IPS DF 6.9 (cell line): ENCODE measurements at regions not wholly inside any gene's neighbourhood (a gene's known extent, or its start where the extent isn't known, plus 50 kb on each side); places are given as distances from the start of the nearest gene placed in this dataset.

ENCODE experiments used
- DNase-seq: peaks from one replicate; pipeline ENCODE4 v3.0.0-alpha.2; 2013; ENCODE audit warnings: low read depth, low spot score
- H3K27ac ChIP-seq: one replicate; pipeline ENCODE4 v1.5.1; 2013; ENCODE audit warnings: low read length, control low read depth
- H3K27me3 ChIP-seq: 2 replicates; pipeline ENCODE4 v1.6.1; 2013; ENCODE audit warnings: mild to moderate bottlenecking, low read length; ENCODE audit not compliant: control insufficient read depth, insufficient read depth
- H3K36me3 ChIP-seq: 2 replicates; pipeline ENCODE4 v1.6.1; 2013; ENCODE audit warnings: low read length; ENCODE audit not compliant: control insufficient read depth, insufficient read depth
- H3K4me1 ChIP-seq: 2 replicates; pipeline ENCODE4 v1.6.1; 2013; ENCODE audit warnings: low read length; ENCODE audit not compliant: control insufficient read depth, insufficient read depth
- H3K4me3 ChIP-seq: 2 replicates; pipeline ENCODE4 v1.5.1; 2013; ENCODE audit warnings: mild to moderate bottlenecking, low read length
- H3K9me3 ChIP-seq: 2 replicates; pipeline ENCODE4 v1.6.1; 2013; ENCODE audit warnings: low read length, inconsistent platforms; ENCODE audit not compliant: control insufficient read depth, insufficient read depth
- WGBS: extraction: QIAGEN DNeasy Blood & Tissue Kit; methylation state at CpG from one replicate; pipeline ENCODE4 v1.1.7; 2013; ENCODE audit warnings: mixed read lengths, missing lambda C conversion rate; ENCODE audit not compliant: insufficient read length, insufficient coverage; 5-methylcytosine and 5-hydroxymethylcytosine counted together

- H3K9me3 ChIP-seq = no peaks in the 10 kb centered on the region
- DNase-seq = no peak
- H3K27me3 ChIP-seq = no peaks in the 10 kb centered on the region
- H3K4me1 ChIP-seq = no peaks in the 10 kb centered on the region
- H3K36me3 ChIP-seq = no peaks in the 10 kb centered on the region
- WGBS = no CpG with 5 or more reads among the region's 2 CpGs
- H3K27ac ChIP-seq = no peak overlapping the region
- H3K4me3 ChIP-seq = no peak overlapping the region
Observed at GRCh38 chr14:34181338-34181737, 230.5 kb upstream of the EGLN3 start.

GRCh38 chr14:34180869-34181268, 230.0 kb upstream of the EGLN3 start:
- H3K4me3 ChIP-seq = no peak overlapping the region
- no peak for DNase-seq
- H3K4me1 ChIP-seq = no peaks in the 10 kb centered on the region
- no peaks in the 10 kb centered on the region for H3K27me3 ChIP-seq
- no peaks in the 10 kb centered on the region for H3K9me3 ChIP-seq
- WGBS = no CpG with 5 or more reads among the region's 2 CpGs
- no peaks in the 10 kb centered on the region for H3K36me3 ChIP-seq
- H3K27ac ChIP-seq = no peak overlapping the region

- WGBS = no CpG with 5 or more reads among the region's 4 CpGs
- no peak overlapping the region for H3K4me3 ChIP-seq
- H3K36me3 ChIP-seq = no peaks in the 10 kb centered on the region
- no peaks in the 10 kb centered on the region for H3K9me3 ChIP-seq
- no peaks in the 10 kb centered on the region for H3K27me3 ChIP-seq
- H3K27ac ChIP-seq = no peak overlapping the region
- no peak for DNase-seq
- no peaks in the 10 kb centered on the region for H3K4me1 ChIP-seq
Observed at GRCh38 chr14:34180434-34180833, 229.6 kb upstream of the EGLN3 start.

GRCh38 chr14:34179727-34180126, 228.9 kb upstream of the EGLN3 start:
- Histone ChIP-seq H3K4me3 (no peak overlapping the region), H3K9me3 (no peaks in the 10 kb centered on the region), H3K4me1 (no peaks in the 10 kb centered on the region), H3K36me3 (no peaks in the 10 kb centered on the region), H3K27ac (no peak overlapping the region), H3K27me3 (no peaks in the 10 kb centered on the region)
- DNase-seq = no peak
- no CpG with 5 or more reads among the region's 1 CpG for WGBS

GRCh38 chr14:34177466-34177865, 226.6 kb upstream of the EGLN3 start:
- DNase-seq = no peak
- H3K4me1 ChIP-seq = no peaks in the 10 kb centered on the region
- H3K27me3 ChIP-seq = no peaks in the 10 kb centered on the region
- H3K9me3 ChIP-seq = no peaks in the 10 kb centered on the region
- H3K36me3 ChIP-seq = no peaks in the 10 kb centered on the region
- H3K27ac ChIP-seq = no peak overlapping the region
- H3K4me3 ChIP-seq = no peak overlapping the region
- no CpG with 5 or more reads among the region's 2 CpGs for WGBS

- no CpG with 5 or more reads among the region's 2 CpGs for WGBS
- DNase-seq = no peak
- H3K4me1 ChIP-seq = no peaks in the 10 kb centered on the region
- no peaks in the 10 kb centered on the region for H3K9me3 ChIP-seq
- no peaks in the 10 kb centered on the region for H3K36me3 ChIP-seq
- no peak overlapping the region for H3K4me3 ChIP-seq
- no peaks in the 10 kb centered on the region for H3K27me3 ChIP-seq
- H3K27ac ChIP-seq = no peak overlapping the region
Observed at GRCh38 chr14:34175574-34175973, 224.7 kb upstream of the EGLN3 start.

- H3K9me3 ChIP-seq = no peaks in the 10 kb centered on the region
- no peak for DNase-seq
- H3K27ac ChIP-seq = no peak overlapping the region
- no peaks in the 10 kb centered on the region for H3K4me1 ChIP-seq
- no peaks in the 10 kb centered on the region for H3K36me3 ChIP-seq
- WGBS = no CpG with 5 or more reads among the region's 3 CpGs
- no peaks in the 10 kb centered on the region for H3K27me3 ChIP-seq
- H3K4me3 ChIP-seq = no peak overlapping the region
Observed at GRCh38 chr14:34174973-34175372, 224.1 kb upstream of the EGLN3 start.

GRCh38 chr14:34173916-34174315, 223.0 kb upstream of the EGLN3 start:
- no CpG with 5 or more reads among the region's 3 CpGs for WGBS

GRCh38 chr14:34172550-34173368, 221.9 kb upstream of the EGLN3 start:
- Histone ChIP-seq H3K27me3 (no peaks in the 10 kb centered on the region), H3K9me3 (no peaks in the 10 kb centered on the region), H3K4me1 (no peaks in the 10 kb centered on the region), H3K4me3 (no peak overlapping the region), H3K27ac (no peak overlapping the region), H3K36me3 (no peaks in the 10 kb centered on the region)
- no CpG with 5 or more reads among the region's 6 CpGs for WGBS
- no peak for DNase-seq

More at GRCh38 chr14:34173916-34174315, 223.0 kb upstream of the EGLN3 start:
- DNase-seq = no peak
- H3K27me3 ChIP-seq = no peaks in the 10 kb centered on the region
- no peaks in the 10 kb centered on the region for H3K4me1 ChIP-seq
- H3K36me3 ChIP-seq = no peaks in the 10 kb centered on the region
- H3K4me3 ChIP-seq = no peak overlapping the region
- no peaks in the 10 kb centered on the region for H3K9me3 ChIP-seq
- H3K27ac ChIP-seq = no peak overlapping the region

- Histone ChIP-seq H3K9me3 (no peaks in the 10 kb centered on the region), H3K36me3 (no peaks in the 10 kb centered on the region), H3K27me3 (no peaks in the 10 kb centered on the region), H3K4me1 (no peaks in the 10 kb centered on the region), H3K4me3 (no peak overlapping the region), H3K27ac (no peak overlapping the region)
- no CpG with 5 or more reads among the region's 1 CpG for WGBS
- no peak for DNase-seq
Observed at GRCh38 chr14:34172173-34172451, 221.2 kb upstream of the EGLN3 start.
